ENCODE measurements at regions not wholly inside any gene's neighbourhood (a gene's known extent, or its start where the extent isn't known, plus 50 kb on each side); places are given as distances from the start of the nearest gene placed in this dataset.

DNA sequence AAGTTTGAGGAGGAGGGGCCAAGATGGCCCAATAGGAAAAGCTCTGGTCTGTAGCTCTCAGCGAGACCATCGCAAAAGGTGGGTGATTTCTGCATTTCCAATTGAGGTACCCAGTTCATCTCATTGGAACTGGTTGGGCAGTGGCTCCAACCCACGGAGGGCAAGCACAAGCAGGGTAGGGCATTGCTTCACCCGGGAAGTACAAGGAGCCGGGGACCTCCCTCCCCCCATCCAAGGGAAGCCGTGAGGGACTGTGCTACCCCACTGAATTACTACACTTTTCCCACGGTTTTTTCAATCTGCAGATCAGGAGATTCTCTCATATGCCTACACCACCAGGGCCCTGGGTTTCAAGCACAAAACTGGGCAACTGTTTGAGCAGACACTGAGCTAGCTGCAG lies 58.0 kb upstream of the EFCAB3 start:
- 79 to 90% (median 89%) methylated on average over 7 of the region's 7 CpGs for WGBS, 5 donors
- Histone ChIP-seq H3K4me1 (no peaks in the 10 kb centered on the region), H3K27ac (no peak overlapping the region), H3K9me3 (no peaks in the 10 kb centered on the region), H3K4me3 (no peak overlapping the region), H3K36me3 (no peaks in the 10 kb centered on the region), H3K27me3 (peaks cover 0 to 15% (median 3%) of the 10 kb centered on the region in 3 donors)
- TF ChIP-seq EP300 (IDR thresholded peaks at IDR 0.05) (no peak), POLR2A (IDR thresholded peaks at IDR 0.05) (no peak)
- TF ChIP-seq, protein P1, sequence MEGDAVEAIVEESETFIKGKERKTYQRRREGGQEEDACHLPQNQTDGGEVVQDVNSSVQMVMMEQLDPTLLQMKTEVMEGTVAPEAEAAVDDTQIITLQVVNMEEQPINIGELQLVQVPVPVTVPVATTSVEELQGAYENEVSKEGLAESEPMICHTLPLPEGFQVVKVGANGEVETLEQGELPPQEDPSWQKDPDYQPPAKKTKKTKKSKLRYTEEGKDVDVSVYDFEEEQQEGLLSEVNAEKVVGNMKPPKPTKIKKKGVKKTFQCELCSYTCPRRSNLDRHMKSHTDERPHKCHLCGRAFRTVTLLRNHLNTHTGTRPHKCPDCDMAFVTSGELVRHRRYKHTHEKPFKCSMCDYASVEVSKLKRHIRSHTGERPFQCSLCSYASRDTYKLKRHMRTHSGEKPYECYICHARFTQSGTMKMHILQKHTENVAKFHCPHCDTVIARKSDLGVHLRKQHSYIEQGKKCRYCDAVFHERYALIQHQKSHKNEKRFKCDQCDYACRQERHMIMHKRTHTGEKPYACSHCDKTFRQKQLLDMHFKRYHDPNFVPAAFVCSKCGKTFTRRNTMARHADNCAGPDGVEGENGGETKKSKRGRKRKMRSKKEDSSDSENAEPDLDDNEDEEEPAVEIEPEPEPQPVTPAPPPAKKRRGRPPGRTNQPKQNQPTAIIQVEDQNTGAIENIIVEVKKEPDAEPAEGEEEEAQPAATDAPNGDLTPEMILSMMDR (IDR thresholded peaks at IDR 0.05): no peak
- intact Hi-C loops (cut with DNase I; ENCODE audit: low total_unique reads): no loop called here
- no peak for DNase-seq

GRCh38 chr17:62321451-62321850 lies 58.9 kb upstream of the EFCAB3 start:
- intact Hi-C loops (cut with DNase I; ENCODE audit: low total_unique reads): no loop called here
- TF ChIP-seq POLR2A (IDR thresholded peaks at IDR 0.05) (no peak), POLR2AphosphoS5 (IDR thresholded peaks at IDR 0.05) (no peak), EP300 (IDR thresholded peaks at IDR 0.05) (no peak)
- TF ChIP-seq, protein P1 (IDR thresholded peaks at IDR 0.05): no peak
- peaks cover 0 to 15% (median 3%) of the 10 kb centered on the region in 3 donors for H3K27me3 ChIP-seq
- H3K4me3 ChIP-seq: no peak overlapping the region
- no peaks in the 10 kb centered on the region for H3K4me1 ChIP-seq
- no peaks in the 10 kb centered on the region for H3K36me3 ChIP-seq
- no peak for DNase-seq
- H3K9me3 ChIP-seq: no peaks in the 10 kb centered on the region
- 26 to 49% (median 34%) methylated on average over 1 of the region's 1 CpG for WGBS, 5 donors
- H3K27ac ChIP-seq: no peak overlapping the region

DNA sequence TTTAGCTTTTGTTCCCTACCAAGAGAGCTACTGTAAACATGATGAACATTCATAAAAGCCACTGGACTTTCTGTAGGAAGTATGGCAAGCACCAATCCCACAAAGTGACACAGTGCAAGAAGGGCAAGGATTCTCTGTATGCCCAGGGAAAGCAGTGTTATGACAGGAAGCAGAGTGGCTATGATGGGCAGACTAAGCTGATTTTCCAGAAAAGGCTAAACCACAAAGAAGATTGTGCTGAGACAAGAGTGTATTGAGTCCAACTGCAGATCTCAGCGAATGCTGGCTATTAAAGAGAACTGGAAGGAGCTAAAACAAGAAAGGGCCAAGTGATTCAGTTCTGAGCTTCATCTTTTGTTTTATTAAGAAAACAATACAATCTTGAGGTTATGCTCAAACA lies 60.5 kb upstream of the EFCAB3 start:
- no peak for DNase-seq
- TF ChIP-seq POLR2AphosphoS5 (IDR thresholded peaks at IDR 0.05): no peak
- TF ChIP-seq EP300 (IDR thresholded peaks at IDR 0.05): no peak
- TF ChIP-seq, protein P1 (IDR thresholded peaks at IDR 0.05): no peak
- 81 to 92% (median 89%) methylated on average over 1 of the region's 1 CpG for WGBS, 5 donors
- no peak overlapping the region for H3K4me3 ChIP-seq
- no peaks in the 10 kb centered on the region for H3K4me1 ChIP-seq
- H3K36me3 ChIP-seq: no peaks in the 10 kb centered on the region
- no peak overlapping the region for H3K27ac ChIP-seq
- H3K27me3 ChIP-seq: peaks cover 0 to 15% (median 3%) of the 10 kb centered on the region in 3 donors
- no peaks in the 10 kb centered on the region for H3K9me3 ChIP-seq
- intact Hi-C loops (cut with DNase I; ENCODE audit: low total_unique reads): no loop called here

- intact Hi-C loops (cut with DNase I; ENCODE audit: low total_unique reads): no loop called here
- Histone ChIP-seq H3K4me1 (no peaks in the 10 kb centered on the region), H3K27me3 (peaks cover 0 to 5% (median 0%) of the 10 kb centered on the region in 3 donors), H3K27ac (no peak overlapping the region), H3K4me3 (no peak overlapping the region), H3K36me3 (no peaks in the 10 kb centered on the region), H3K9me3 (peaks cover 0 to 9% (median 3%) of the 10 kb centered on the region in 4 donors)
- DNase-seq: no peak
- TF ChIP-seq, protein P1 (IDR thresholded peaks at IDR 0.05): no peak
- TF ChIP-seq POLR2A (IDR thresholded peaks at IDR 0.05): no peak
- TF ChIP-seq EP300 (IDR thresholded peaks at IDR 0.05): no peak
- no peak for TF ChIP-seq POLR2AphosphoS5 (IDR thresholded peaks at IDR 0.05)
Observed at GRCh38 chr17:62309396-62309795, 71.0 kb upstream of the EFCAB3 start.

Data from stomach (tissue), 8 donors.